AG04450 (cell line): ENCODE measurements at regions not wholly inside any gene's neighbourhood (a gene's known extent, or its start where the extent isn't known, plus 50 kb on each side); places are given as distances from the start of the nearest gene placed in this dataset.
"Not testable (repeated sequence)": the region's sequence is repeated elsewhere in the genome, so short reads cannot be mapped to it uniquely, and the experiment has no call there.

Source experiments
- CTCF ChIA-PET: fragments of 300-600, 350-600 bp; formaldehyde crosslinking; extraction: SDS; loops from one replicate; lab custom pipeline; 2022; ENCODE audit warnings: antibody characterized with exemption, inconsistent platforms; lab: Charles Lee
- POLR2A ChIA-PET: fragments of 350-600 bp; formaldehyde crosslinking; extraction: SDS; loops from one replicate; lab custom pipeline; 2021; ENCODE audit warnings: antibody characterized with exemption, inconsistent platforms; lab: Yijun Ruan, JAX
- DNase-seq: peaks from one replicate; pipeline ENCODE4 v3.0.0-alpha.2; 2011; ENCODE audit warnings: low read depth, low spot score
- H3K27ac ChIP-seq: one replicate; pipeline ENCODE4 v1.5.1; 2012; ENCODE audit warnings: low read depth, low read length, control low read depth
- H3K27me3 ChIP-seq: one replicate; pipeline ENCODE4 v1.6.0; 2012; ENCODE audit warnings: low read length; ENCODE audit not compliant: control insufficient read depth, insufficient read depth
- H3K4me3 ChIP-seq: 2 replicates; pipeline ENCODE4 v1.5.1; 2011; ENCODE audit warnings: mild to moderate bottlenecking, low read depth, low read length, control low read depth
- H3K9me3 ChIP-seq: 2 replicates; pipeline ENCODE4 v1.5.1; 2012; ENCODE audit warnings: low read length; ENCODE audit not compliant: control insufficient read depth, insufficient read depth
- TF ChIP-seq, protein P1 (sequence below): IDR thresholded peaks from 2 replicates; pipeline ENCODE4 v1.5.1; 2011; ENCODE audit warnings: low read depth, low read length, control low read depth, inconsistent platforms

DNA sequence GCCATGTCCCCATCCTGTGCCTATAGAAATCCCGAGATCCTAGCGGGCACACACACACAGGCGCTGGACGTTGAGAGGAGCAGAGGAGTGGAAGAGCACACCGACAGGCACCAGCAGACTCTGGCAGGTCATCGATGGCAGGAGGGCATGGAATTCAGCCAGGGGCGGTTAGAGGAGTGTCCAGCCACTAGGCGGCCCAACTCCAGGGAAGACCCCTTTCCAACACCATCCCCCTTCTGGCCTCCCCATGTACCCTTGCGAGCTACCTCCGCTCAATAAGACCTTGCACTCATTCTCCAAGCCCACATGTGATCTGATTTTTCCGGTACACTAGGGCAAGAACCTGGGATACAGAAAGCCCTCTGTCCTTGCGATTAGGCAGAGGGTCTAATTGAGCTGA is 356.0 kb upstream of the DPP6 start:
- H3K9me3 ChIP-seq, result peaks cover 31% of the 10 kb centered on the region
- no peak for DNase-seq
- CTCF ChIA-PET, result no interaction called here
- H3K4me3 ChIP-seq, result no peak overlapping the region
- POLR2A ChIA-PET, result no interaction called here
- H3K27me3 ChIP-seq, result no peaks in the 10 kb centered on the region
- H3K27ac ChIP-seq, result no peak overlapping the region
- TF ChIP-seq, protein P1, sequence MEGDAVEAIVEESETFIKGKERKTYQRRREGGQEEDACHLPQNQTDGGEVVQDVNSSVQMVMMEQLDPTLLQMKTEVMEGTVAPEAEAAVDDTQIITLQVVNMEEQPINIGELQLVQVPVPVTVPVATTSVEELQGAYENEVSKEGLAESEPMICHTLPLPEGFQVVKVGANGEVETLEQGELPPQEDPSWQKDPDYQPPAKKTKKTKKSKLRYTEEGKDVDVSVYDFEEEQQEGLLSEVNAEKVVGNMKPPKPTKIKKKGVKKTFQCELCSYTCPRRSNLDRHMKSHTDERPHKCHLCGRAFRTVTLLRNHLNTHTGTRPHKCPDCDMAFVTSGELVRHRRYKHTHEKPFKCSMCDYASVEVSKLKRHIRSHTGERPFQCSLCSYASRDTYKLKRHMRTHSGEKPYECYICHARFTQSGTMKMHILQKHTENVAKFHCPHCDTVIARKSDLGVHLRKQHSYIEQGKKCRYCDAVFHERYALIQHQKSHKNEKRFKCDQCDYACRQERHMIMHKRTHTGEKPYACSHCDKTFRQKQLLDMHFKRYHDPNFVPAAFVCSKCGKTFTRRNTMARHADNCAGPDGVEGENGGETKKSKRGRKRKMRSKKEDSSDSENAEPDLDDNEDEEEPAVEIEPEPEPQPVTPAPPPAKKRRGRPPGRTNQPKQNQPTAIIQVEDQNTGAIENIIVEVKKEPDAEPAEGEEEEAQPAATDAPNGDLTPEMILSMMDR, result no peak

DNA sequence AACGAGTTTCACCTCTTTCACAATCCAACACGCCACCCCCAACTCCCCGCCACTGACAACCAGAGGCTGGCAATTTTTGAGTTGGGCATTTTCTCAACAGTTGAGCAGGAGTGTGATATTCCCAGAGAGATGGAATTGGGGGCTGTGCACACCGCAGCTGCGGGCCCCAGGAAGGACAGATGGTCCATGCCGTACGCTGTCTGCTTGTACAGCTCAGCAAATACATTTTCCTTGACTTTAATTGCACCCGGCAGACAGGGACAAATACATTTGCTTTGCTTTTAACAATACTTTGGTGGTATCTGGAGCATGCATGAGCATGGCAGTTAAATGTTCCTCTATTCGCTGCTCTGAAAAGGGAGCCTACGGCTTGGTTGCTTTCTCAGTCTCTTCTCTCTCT is 354.2 kb upstream of the DPP6 start:
- peaks cover 25% of the 10 kb centered on the region for H3K9me3 ChIP-seq
- TF ChIP-seq, protein P1, result no peak
- ChIA-PET POLR2A (no interaction called here), CTCF (no interaction called here)
- no peak for DNase-seq
- no peak overlapping the region for H3K27ac ChIP-seq
- H3K27me3 ChIP-seq, result no peaks in the 10 kb centered on the region
- no peak overlapping the region for H3K4me3 ChIP-seq

DNA sequence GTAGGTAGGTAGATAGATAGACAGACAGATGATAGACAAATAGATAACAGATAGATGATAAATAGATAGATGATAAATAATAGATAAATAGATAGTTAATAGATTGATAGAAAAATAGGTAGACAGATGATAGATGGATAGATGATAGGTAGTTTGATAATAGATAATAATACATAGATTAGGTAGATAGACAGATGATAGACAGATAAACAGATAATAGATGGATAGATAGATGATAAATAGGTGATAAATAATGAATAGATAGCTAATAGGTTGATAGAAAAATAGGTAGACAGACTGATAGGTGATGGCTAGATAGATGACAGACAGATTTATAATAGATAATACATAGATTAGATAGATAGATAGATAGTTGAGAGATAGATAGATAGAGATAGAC is 350.5 kb upstream of the DPP6 start:
- no peak overlapping the region for H3K27ac ChIP-seq
- no peaks in the 10 kb centered on the region for H3K27me3 ChIP-seq
- no peak for DNase-seq
- no peak overlapping the region for H3K4me3 ChIP-seq
- H3K9me3 ChIP-seq, result peaks cover 14% of the 10 kb centered on the region
- POLR2A ChIA-PET, result no interaction called here
- TF ChIP-seq, protein P1, result no peak
- CTCF ChIA-PET, result no interaction called here

DNA sequence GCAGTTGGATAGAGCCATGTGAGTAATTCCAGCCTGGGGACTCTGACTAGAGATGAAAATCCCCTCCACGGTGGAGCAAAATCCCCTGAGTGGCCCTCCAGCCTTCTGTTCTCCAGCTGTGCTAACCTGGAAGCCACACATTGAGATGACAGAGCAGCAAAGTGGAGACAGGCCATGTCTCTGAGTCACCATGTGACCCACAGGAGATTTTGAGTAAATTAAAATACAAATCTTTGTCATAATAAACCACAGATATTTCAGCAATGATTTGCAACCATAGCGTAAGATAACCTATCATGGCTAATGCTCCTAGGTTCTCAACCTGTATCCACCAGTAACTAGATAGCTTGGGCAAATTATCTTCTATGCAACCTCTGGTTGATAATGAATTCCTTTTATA is 328.3 kb upstream of the DPP6 start:
- H3K9me3 ChIP-seq, H3K4me3 ChIP-seq, H3K27me3 ChIP-seq, DNase-seq, CTCF ChIA-PET, POLR2A ChIA-PET, H3K27ac ChIP-seq: not testable (repeated sequence)

DNA sequence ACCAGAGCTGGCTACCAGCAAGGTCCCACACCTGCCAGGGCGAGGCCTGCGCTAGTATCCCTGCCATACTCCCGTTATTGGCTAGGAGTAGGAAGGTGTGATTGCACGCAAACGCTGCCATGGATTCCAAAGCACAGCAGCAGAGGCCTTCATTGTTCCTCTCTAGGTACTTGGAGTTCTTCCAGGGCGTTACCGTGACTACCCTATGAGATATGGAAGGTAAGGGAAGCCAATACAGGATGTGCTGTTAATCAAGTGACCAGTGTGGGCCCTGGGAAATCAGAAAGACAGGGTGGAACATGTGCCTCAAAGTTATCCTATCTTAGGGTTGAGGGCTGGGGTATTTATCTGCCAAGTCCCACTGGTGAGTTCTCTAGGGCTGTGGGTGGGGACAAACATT is 320.7 kb upstream of the DPP6 start:
- H3K9me3 ChIP-seq, DNase-seq, POLR2A ChIA-PET, H3K27me3 ChIP-seq, H3K27ac ChIP-seq, CTCF ChIA-PET, H3K4me3 ChIP-seq: not testable (repeated sequence)

DNA sequence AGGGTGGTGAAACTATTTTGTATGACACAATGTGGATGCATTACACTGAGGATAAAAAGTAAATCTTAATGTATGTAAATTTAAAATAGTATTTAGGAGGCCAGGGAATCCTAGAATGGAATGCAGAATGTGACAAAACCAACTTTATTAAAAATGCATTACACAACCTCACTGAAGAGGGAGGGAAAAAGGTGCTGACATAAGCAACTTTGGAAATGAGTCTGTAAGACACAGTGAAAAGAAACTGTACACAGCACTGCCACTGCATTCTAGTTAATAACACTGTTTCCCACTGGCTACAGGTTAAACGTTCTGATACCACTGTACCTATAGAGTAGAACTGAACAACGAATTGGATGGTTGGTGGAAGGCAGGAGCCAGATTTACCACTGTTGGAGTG is 308.8 kb upstream of the DPP6 start:
- POLR2A ChIA-PET, CTCF ChIA-PET, H3K27me3 ChIP-seq, DNase-seq, H3K27ac ChIP-seq, H3K4me3 ChIP-seq, H3K9me3 ChIP-seq: not testable (repeated sequence)

DNA sequence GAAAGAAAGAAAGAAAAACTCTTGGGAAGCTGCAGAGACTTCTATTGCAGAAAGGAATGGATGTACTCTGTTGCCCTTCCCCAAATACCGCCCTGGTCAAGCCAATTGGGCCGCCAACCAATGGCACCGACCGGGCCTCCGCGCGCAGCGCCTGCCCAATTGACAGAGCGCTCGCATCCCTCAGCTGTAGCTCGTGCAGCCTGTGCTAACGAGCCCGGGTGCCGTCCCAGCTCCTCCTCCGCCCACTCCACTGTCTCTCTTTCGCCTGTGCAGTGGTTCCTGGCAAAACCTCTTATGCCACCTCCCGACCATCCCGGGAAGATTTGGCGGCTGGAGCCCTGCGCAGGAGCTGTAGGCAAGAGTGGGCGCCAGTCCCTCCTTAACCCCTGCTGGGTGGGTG is 304.2 kb upstream of the DPP6 start:
- CTCF ChIA-PET, H3K9me3 ChIP-seq, DNase-seq, H3K27me3 ChIP-seq, H3K4me3 ChIP-seq, H3K27ac ChIP-seq, POLR2A ChIA-PET: not testable (repeated sequence)

DNA sequence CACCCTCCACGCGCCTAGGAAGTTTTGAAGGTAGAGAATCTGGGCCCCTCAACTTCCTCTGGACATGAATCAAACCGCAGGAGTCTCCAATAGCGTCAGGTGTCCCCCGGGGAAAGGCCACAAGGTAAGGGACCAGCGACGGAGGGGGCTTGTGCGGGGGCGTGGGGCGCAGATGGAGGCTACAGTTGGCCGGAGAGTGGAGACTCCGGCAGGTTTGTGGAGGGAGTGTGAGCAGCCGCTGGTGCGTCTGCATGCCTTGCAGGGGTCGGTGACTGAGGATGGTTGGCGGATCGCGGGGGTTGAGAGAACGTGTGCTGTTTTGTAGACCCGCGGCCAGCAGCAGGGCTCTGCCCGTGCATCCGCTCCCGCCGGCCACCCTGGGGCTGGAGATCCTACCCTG is 303.3 kb upstream of the DPP6 start:
- POLR2A ChIA-PET, DNase-seq, H3K27me3 ChIP-seq, CTCF ChIA-PET, H3K9me3 ChIP-seq, H3K4me3 ChIP-seq, H3K27ac ChIP-seq: not testable (repeated sequence)

DNA sequence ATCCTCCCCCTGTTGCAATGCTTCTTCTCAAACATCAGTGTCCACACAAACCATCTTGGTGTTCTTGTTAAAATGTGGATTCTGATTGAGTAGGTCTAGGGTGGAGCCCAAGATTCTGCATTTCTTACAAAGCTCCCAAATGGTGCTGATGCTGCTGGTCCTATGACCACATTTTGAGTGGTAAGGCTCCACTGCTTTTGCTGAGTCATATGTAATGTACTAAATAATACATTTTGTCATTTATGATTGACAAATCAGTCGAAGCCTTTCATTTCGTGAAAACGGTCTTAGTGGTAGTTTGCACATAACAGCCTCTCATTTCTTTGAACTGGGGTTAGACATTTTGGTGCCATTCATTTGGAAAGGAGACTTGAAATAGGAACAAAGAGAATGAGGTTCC is 286.3 kb upstream of the DPP6 start:
- CTCF ChIA-PET, POLR2A ChIA-PET, H3K4me3 ChIP-seq, H3K27ac ChIP-seq, DNase-seq, H3K27me3 ChIP-seq, H3K9me3 ChIP-seq: not testable (repeated sequence)

DNA sequence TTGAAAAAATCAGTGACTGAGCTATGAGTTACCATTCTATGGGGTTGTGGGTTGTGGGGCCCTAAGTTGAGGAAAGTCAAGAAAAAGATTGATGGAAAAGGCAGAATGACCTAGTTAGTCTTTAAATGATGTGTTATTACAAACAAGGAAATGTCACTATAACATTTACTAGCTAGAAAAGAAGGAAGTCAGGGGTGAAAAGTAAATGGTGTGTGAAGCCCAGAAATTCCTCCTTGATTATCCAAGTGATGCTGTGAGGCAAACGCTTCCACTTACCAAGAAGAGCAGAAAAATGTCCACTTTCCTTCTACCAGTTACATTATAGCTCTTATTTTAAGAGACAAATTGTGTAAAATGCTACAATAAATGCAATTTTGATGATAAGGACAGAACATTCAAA is 285.3 kb upstream of the DPP6 start:
- CTCF ChIA-PET, H3K27me3 ChIP-seq, POLR2A ChIA-PET, DNase-seq, H3K4me3 ChIP-seq, H3K27ac ChIP-seq, H3K9me3 ChIP-seq: not testable (repeated sequence)
